Right kidney (tissue), 1 donor: ENCODE measurements at regions not wholly inside any gene's neighbourhood (a gene's known extent, or its start where the extent isn't known, plus 50 kb on each side); places are given as distances from the start of the nearest gene placed in this dataset.

Experiments
- DNase-seq: peaks from one replicate; pipeline ENCODE4 v3.0.0-alpha.2; 2016

GRCh38 chr14:65936342-65936975 lies 523.9 kb downstream of the FUT8 start:
- DNase-seq = no peak

DNA sequence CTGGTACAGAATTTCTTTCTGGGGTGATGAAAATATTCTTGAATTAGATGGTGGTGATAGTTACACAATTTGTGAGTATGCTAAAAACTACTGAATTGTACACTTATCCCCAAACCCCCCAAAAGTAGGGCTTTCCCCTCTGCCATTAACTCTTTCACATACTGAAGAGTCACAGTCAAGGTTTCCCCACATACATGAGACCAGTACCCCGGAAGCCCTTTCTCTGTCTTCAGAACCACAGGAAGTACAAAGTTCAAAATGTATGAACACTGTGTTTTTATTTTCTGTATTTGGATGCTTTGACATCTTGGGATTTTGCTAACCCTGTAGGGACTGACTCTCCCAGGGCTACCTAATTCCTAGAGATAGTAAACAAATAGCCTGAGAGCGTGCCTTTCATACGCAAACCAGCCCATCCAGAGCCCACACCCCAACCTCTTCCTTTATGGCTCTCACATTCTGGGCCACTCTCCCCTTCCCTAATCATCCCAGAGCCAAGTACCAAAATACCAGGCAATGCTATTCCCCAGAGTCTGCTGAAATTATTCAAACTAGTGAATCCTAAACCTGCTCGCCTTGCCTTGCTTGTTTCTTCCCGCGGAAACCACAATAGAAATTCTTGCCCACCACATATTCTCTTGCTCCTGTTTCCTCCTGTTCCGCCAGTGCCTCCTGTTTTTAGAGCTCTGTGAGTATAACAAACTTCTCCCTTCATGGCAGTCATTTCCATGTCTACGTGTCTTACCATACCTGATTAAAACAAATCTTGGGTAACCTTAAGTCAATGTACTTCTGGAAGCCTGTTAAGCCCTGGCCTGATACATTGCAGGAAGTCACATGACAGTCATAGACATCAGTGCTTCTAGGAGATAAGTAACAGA lies 524.8 kb downstream of the FUT8 start:
- DNase-seq = no peak

- DNase-seq = no peak
Measured at GRCh38 chr14:65937960-65938316, 525.4 kb downstream of the FUT8 start.

- DNase-seq = no peak
Measured at GRCh38 chr14:65938738-65939137, 526.2 kb downstream of the FUT8 start.

GRCh38 chr14:65939184-65939583 lies 526.7 kb downstream of the FUT8 start:
- DNase-seq = no peak

GRCh38 chr14:65940056-65940735 lies 527.7 kb downstream of the FUT8 start:
- DNase-seq = no peak

DNA sequence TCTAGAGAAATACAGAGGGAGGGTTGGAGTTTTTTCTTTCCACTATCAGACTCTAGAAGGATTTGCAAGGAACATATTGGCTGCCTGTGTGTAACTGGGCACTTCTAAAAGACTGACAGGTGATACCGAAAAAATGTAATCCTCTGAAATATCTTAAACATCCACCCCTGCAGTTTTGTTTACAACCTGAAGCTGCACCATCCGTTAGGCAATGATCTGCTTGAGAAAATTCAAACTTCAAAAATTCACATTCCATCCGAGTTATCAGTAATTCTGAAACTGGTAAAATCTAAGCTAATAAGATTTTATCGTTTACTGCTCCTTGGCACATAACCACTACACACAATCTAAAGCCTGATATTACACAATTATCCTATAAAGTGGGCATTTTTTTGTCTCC lies 528.6 kb downstream of the FUT8 start:
- DNase-seq = no peak

DNA sequence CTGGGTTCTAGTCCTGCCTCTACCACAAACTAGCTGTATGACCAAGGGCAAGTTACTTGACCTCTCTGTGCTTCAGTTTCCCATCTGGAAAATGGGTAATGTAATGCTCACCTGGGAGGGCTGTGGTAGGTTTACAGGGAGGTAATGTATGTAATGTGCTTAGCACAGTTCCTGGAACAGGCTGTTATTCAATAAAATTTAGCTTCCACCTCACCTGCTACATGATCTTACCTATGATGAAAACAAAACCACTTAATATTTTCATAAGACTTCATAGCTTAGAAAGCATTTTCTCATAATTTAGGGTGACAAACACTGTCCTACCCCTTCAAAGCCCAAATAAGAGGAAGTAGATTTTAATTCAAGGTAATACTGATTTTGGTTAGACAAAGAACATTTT lies 530.6 kb downstream of the FUT8 start:
- DNase-seq = no peak

GRCh38 chr14:65943916-65944410 lies 531.4 kb downstream of the FUT8 start:
- no peak for DNase-seq

DNA sequence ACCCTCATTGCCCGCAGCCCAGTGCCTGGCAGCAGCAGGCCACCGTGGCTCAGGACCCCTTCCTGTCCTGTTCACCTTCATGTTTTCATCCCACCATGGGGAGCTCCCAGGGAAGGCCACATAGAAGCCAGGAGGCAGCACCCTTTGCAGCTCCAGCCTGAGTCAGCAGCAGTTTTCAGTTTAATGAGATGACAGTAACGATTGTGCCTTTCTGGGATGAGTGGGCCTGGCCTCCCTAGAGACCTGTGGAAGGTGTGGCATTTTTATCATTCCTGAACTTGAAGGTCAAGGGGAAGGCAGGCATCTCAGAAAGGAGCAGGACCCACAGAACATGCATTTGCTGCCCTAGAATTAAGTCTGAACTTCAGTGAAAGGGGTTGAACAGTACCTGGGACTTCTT lies 532.8 kb downstream of the FUT8 start:
- DNase-seq = no peak

GRCh38 chr14:65946494-65946893 lies 534.0 kb downstream of the FUT8 start:
- no peak for DNase-seq

- no peak for DNase-seq
Measured at GRCh38 chr14:65948302-65948701, 535.8 kb downstream of the FUT8 start.

GRCh38 chr14:65949711-65950516 lies 536.3 kb upstream of the CCDC196 start:
- DNase-seq = no peak

GRCh38 chr14:65954942-65955341 lies 531.2 kb upstream of the CCDC196 start:
- DNase-seq = no peak

- no peak for DNase-seq
Measured at GRCh38 chr14:65957631-65958205, 528.5 kb upstream of the CCDC196 start.

GRCh38 chr14:65958664-65959562 lies 527.3 kb upstream of the CCDC196 start:
- no peak for DNase-seq

- no peak for DNase-seq
Measured at GRCh38 chr14:65959563-65960024, 526.6 kb upstream of the CCDC196 start.

GRCh38 chr14:65961004-65961403 lies 525.2 kb upstream of the CCDC196 start:
- no peak for DNase-seq

DNA sequence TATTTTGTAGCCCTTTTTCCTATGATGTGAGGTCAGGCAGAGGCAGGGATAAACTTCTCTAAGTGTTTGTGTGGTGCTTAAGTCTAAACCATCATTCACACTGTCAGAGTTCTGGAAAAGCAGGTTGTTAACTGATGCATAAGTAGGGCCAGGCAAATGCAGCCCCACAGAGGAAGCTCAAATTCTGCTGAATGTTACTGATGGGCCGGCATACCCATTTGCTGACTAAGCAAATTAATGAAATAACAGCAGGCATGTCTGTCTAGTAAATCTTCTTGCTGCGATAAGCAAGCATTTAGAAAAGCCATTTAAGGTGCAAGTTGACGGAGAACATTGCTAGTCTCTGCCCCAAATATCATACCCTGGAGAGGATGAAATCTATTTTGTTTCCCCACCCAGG lies 523.2 kb upstream of the CCDC196 start:
- no peak for DNase-seq

DNA sequence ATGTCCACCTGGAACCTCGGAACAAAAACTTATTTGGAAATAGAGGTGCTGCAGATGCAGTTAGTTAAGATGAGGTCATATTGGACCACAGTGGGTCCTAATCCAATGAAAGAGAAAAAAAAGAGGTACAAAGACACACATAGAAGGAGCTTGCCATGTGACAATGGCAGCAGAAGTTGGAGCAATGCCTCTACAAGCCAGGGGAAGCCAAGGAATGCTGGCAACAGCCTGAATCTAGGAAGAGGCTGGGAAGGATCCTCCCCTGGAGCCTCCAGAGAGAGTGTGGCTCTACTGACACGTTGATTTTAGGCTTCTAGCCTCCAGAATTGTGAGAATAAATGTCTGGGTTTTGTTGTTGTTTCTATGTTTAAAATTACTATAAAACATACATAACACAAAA lies 521.8 kb upstream of the CCDC196 start:
- DNase-seq = no peak

GRCh38 chr14:65966188-65966587 lies 520.0 kb upstream of the CCDC196 start:
- DNase-seq = no peak
